Amygdala (tissue), 56 donors: ENCODE measurements at regions not wholly inside any gene's neighbourhood (a gene's known extent, or its start where the extent isn't known, plus 50 kb on each side); places are given as distances from the start of the nearest gene placed in this dataset.

Experiments
- DNase-seq, 56 donors: peaks; one replicate each; lab custom pipeline; 2025; lab: John Stamatoyannopoulos, UW

GRCh38 chr10:31615129-31615528, 296.1 kb downstream of the ZEB1 start:
- DNase-seq: no peak

DNA sequence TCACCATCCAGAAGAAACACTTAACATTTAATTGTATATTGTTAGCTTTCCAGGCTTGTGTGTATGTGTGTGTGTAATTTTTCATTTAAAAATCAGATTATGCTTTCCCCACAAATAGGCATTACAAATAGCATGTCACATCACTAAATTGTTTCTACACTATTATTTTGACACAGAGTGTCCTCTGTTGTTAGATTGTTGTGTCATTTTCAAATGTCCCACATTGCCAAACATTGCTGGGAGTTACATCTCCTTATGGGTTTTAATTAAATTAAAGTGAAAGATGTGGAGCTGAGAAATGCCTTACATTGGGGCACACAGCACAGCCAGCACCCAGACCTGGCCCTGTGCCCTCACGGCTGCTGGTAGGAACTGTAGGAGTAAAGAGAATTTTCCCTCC, 295.6 kb downstream of the ZEB1 start:
- no peak for DNase-seq

- no peak for DNase-seq
Observed at GRCh38 chr10:31612082-31612481, 293.1 kb downstream of the ZEB1 start.

DNA sequence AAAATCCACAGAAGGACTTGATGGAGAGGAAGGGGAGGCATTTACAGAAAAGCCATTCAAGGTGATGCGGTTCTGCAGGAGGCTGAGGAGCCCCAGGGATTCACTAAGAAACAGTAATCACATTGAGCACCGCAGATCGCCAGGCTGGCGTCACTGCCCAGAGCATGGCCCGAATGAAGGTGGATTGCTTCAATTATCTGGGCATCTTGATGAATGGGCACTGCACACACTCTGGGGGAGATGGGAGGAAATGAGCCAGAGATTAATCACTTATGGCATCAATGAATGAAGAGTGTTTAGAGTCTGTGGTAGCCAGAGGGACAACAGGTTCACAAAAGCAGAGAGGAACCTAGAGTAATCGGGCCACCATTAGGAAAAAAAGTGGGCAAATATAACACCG, 292.1 kb downstream of the ZEB1 start:
- DNase-seq: no peak

GRCh38 chr10:31607481-31607880, 288.5 kb downstream of the ZEB1 start:
- no peak for DNase-seq

- no peak for DNase-seq
Observed at GRCh38 chr10:31606841-31607240, 287.8 kb downstream of the ZEB1 start.

DNA sequence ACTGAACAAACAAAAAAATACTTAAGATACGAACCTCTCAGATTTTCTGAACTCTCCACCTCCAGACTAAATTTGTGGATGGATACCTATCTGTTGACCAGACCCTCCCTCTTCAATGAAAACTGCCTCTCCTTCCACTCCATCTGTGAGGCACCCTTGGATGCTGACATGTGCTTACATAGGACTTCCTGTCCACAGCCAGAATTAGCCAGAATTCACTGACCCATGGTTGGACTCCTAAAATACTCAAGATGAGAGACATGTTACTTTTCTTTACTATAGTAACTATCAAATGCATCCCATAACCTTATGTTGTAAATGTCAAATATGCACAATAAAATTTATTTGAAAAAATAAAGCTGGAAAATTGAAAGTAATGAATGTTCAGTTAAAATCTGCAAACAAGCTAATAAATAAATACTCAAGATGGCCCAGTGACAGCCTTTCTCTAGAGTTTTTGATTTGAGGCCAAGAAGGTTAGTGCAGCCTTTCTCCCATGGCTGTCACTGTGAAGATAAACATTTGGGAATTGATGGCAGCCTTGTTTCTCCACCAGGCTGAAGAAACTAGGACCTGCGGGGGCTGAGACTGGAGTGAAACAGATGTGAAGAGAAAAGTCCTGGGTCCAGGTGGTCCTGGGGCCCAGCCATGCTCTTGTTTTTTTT, 287.0 kb downstream of the ZEB1 start:
- no peak for DNase-seq

- DNase-seq: no peak
Observed at GRCh38 chr10:31605426-31605825, 286.4 kb downstream of the ZEB1 start.

- DNase-seq: no peak
Observed at GRCh38 chr10:31604646-31605170, 285.7 kb downstream of the ZEB1 start.

GRCh38 chr10:31604096-31604495, 285.1 kb downstream of the ZEB1 start:
- no peak for DNase-seq

GRCh38 chr10:31603235-31604087, 284.4 kb downstream of the ZEB1 start:
- peak in 50 of 56 donors; percentile 19 to 88 (median 66) for DNase-seq

- peak in 45 of 56 donors; percentile 18 to 79 (median 51) for DNase-seq
Observed at GRCh38 chr10:31602541-31603234, 283.7 kb downstream of the ZEB1 start.

- DNase-seq: no peak
Observed at GRCh38 chr10:31601136-31601535, 282.1 kb downstream of the ZEB1 start.

- no peak for DNase-seq
Observed at GRCh38 chr10:31599626-31600504, 280.8 kb downstream of the ZEB1 start.

DNA sequence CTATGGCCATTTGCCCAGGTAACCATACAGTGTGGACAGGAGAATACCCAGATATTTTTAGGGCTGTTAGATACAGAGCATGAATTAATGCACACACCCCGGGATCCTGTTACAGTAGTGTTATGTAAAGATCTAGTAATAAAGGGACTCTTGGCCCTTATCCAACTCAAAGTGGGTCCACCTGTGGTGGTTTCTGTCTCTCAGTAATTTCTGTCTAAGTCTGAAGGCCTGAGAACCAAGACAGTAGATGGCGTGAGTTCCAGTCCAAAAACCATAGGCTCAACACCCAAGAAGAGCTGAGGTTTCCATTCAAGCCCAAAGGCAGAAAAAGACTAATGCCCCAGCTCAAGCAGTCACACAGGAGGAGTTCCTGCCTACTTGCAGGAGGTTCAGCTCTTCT, 277.7 kb downstream of the ZEB1 start:
- DNase-seq: no peak

DNA sequence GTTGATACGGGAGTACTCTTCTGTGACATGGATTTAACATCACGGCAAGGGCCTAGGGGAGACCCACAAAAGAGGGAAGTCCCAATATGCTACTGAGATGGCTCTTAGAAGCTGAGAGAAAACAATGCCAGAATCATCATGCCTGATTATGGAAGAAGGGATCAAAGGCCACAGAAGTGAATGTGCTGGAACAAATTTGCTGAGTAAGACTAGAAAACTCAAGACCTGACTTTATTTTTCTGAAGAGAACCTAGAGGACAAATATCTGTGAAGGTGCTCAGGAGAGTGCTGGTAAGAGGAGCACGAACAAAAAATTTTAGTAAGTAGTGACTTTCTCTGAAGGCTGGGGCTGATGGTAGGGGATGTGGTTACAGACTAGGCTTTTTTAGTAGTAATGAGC, 277.0 kb downstream of the ZEB1 start:
- no peak for DNase-seq

- no peak for DNase-seq
Observed at GRCh38 chr10:31594347-31594873, 275.4 kb downstream of the ZEB1 start.

DNA sequence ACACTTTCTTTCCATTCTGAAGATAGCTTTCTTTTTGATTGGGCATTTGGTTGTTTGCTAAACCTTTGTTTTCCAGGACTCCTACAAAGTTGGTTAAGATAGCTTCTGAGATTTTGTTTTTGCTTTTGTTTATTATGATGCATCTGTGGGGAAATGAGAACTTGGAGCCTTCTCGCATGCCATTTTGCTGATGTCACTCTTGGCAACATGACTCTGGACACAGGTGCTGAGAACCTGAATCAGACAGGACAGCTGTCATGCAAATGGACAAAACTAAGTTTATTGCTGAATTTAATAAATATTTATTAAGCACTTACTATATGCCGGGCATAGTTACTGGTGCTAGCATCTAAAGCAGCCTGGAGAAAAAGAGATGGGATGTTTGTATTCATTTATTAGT, 274.1 kb downstream of the ZEB1 start:
- no peak for DNase-seq

- DNase-seq: no peak
Observed at GRCh38 chr10:31591569-31591968, 272.6 kb downstream of the ZEB1 start.
